Coronary artery (tissue), 2 donors: ENCODE measurements at regions not wholly inside any gene's neighbourhood (a gene's known extent, or its start where the extent isn't known, plus 50 kb on each side); places are given as distances from the start of the nearest gene placed in this dataset.

Source experiments
- DNase-seq: peaks from one replicate; pipeline ENCODE4 v3.0.0-alpha.2; 2017; ENCODE audit warnings: low spot score
- H3K27ac ChIP-seq, 2 donors: fragments of 200-600 bp; sonication (generic); one replicate each; pipeline ENCODE4 v1.5.1; 2016 to 2019
- H3K4me3 ChIP-seq: fragments of 200-600 bp; sonication (generic); 2 replicates; pipeline ENCODE4 v1.5.1; 2016; ENCODE audit warnings: mild to moderate bottlenecking, moderate library complexity
- TF ChIP-seq, protein P1 (sequence below): fragments of 200-600 bp; sonication (generic); IDR thresholded peaks from one replicate; pipeline ENCODE4 v1.5.1; 2019; ENCODE audit warnings: antibody characterized with exemption

DNA sequence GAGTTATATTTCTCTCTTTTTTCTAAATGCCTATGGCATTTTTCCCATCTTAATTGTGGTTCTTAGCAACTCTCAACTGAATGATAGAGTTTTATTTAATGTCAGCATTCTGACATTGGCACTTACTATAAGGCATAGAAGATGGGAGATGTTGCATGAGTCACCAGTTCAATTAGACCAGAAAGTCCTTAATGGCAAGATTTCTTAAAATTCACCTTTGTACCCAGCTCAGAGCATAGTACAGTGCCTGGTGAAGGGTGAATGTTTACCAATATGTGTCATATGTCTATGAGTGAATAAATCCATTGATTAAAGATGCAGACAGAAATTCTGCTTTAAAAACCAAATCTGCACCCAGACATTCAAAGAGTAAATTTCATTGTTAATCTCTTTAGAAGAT, 526.9 kb downstream of the EFNB2 start:
- TF ChIP-seq, protein P1, sequence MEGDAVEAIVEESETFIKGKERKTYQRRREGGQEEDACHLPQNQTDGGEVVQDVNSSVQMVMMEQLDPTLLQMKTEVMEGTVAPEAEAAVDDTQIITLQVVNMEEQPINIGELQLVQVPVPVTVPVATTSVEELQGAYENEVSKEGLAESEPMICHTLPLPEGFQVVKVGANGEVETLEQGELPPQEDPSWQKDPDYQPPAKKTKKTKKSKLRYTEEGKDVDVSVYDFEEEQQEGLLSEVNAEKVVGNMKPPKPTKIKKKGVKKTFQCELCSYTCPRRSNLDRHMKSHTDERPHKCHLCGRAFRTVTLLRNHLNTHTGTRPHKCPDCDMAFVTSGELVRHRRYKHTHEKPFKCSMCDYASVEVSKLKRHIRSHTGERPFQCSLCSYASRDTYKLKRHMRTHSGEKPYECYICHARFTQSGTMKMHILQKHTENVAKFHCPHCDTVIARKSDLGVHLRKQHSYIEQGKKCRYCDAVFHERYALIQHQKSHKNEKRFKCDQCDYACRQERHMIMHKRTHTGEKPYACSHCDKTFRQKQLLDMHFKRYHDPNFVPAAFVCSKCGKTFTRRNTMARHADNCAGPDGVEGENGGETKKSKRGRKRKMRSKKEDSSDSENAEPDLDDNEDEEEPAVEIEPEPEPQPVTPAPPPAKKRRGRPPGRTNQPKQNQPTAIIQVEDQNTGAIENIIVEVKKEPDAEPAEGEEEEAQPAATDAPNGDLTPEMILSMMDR = no peak
- H3K27ac ChIP-seq = no peak overlapping the region
- H3K4me3 ChIP-seq = no peak overlapping the region
- DNase-seq = no peak

DNA sequence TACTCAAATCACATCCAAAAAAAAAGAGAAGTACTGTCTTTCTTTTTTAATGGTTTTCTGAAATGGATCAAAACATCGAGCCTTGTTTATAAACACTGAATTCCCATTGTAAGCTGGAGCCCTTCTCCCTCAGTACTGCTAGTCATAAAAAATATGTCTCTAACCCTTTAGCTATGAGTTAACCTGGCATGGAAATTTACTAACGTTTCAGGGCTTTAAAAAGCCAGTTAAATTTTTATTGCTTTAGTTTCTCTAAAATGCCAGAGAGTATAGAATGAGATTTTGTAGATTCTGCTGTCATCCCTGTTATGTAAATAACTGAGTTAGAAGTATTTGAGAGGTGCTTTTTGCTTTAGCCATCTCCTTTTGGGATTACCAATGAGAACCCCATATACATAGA, 528.3 kb downstream of the EFNB2 start:
- DNase-seq = no peak
- TF ChIP-seq, protein P1 = no peak
- no peak overlapping the region for H3K27ac ChIP-seq
- no peak overlapping the region for H3K4me3 ChIP-seq

DNA sequence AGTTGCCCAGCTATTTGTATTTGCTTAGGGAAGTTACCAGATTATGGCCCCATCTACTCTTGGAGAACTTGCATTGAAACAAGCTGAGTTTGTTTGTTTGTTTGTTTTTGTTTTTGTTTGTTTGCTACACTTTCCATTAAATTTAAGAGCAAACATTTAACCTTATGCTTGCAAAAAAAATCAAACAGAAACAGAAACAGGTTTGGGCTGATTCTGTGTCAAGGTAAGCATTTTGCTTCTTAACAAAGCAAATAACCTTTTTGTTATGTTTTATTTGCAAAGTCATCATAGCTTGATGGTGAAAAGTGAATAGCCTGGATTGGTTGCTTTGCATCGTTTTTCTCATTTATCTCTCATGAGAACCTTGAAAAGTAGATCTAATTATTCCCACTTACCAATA, 531.8 kb downstream of the EFNB2 start:
- no peak for DNase-seq
- TF ChIP-seq, protein P1 = no peak
- Histone ChIP-seq H3K4me3 (no peak overlapping the region), H3K27ac (no peak overlapping the region)

DNA sequence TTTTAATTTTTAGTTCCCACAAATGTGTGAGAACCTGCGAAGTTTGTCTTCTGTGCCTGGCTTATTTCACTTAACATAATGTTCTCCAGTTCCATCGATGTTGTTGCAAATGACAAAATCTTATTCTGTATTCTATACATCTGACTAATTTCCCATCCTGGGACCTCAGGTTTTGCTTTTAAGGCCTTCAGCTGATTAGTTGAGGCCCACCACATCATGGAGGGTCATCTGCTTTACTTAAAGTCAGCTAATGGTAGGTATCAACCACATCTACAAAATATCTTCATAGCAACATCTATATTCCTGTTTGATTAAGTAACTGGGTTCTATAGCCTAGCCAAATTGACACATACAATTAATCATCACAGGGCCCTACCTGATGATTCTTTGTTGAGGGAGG, 534.0 kb downstream of the EFNB2 start:
- no peak for DNase-seq
- Histone ChIP-seq H3K4me3 (no peak overlapping the region), H3K27ac (no peak overlapping the region)
- TF ChIP-seq, protein P1 = no peak

DNA sequence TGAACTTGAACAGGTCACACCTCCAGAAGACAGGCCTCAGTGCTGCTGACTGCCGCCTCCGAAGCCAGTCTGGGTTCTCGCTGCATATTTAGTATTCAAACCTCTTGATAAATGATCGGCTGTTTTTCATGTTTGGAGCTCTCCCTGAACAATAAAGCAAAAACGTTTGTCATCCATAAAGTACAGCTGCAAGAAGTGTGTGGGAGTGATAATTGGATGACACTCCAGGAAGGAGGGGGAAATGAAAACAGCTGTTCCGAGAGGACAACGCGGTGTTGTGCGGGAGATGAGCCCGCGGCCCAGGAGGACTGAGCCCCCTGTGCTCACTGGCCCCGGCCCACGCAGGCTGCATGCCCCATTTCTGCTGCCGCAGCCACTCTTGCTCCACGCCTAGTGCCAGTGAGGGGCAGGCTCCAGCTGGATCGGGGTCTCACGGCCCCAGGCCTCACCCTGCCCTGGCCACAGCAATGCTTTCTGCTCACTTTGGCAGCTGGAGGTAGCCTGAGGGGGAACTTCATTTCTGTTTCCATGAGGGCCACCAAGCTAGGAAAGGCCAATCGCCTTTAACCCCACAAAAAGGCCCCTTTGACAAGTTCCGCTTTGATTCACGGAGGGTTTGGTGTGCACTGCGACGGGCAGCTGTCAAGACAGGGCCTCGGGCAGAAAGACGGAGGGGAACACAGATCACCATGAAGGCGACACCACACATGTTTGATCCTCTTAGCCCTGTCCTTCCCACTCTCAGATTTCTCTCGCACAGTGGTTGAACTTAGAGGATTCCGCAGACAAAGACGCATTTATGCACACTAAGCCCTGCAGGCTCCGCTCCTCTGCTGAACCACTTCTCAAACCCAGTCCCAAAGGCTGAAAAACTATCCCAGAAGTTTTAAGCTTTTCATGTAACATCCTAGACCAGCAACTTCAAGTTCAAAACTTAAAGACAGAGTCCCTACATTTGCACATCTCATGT, 537.6 kb downstream of the EFNB2 start:
- no peak overlapping the region for H3K27ac ChIP-seq
- TF ChIP-seq, protein P1 = no peak
- no peak for DNase-seq

DNA sequence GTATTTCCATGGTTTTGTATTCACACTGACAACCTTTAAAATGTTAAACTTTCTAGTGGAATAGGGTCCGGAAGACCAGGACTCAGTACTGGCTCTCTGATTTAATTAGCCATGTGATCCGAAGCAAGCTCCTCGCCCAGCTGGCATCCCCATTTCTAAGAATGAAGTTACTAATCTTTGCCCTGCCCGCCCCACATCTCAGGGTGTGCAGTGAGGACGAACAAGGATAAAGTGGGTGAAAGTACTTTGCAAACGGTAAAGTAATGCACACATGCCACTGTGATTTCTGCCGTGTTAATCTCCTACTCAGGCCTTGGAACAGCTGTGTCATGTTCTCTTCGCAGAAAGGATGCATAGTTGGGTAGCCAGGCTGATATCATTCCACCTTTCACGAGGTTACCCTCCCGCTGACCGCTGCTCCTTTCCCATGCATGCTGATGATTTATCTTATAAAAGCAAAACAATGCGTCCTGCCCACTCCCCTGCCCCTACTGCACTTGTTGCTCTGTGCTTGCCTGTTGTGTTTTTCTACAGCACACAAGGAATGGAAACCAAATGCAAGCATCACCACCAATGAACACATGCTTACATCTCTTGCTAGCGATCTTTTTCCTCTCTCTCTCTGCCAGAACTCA, 539.0 kb downstream of the EFNB2 start:
- Histone ChIP-seq H3K4me3 (no peak overlapping the region), H3K27ac (no peak overlapping the region)
- DNase-seq = no peak
- TF ChIP-seq, protein P1 = no peak

More for the DNA sequence above, 537.6 kb downstream of the EFNB2 start:
- H3K4me3 ChIP-seq = peak overlapping the region; percentile 36

DNA sequence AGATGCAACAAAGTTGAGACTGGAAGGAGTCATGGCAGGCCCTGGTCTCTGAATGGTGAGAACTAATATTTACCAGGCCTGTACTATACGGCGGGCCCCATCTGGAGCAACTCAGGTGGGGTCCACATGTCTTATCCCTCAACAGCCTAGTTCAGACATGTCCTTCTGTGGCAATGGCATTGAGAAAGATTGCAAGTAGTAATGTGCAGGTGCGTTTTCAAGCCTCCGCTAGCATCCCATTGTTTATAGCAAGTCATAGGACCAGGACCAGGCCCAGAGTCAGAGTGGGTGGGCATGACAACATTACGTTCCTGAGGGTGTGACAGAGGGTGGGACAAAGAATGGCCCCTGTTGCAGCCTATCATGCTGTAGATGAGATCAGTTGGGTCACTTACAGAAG, 541.1 kb downstream of the EFNB2 start:
- TF ChIP-seq, protein P1 = no peak
- Histone ChIP-seq H3K27ac (no peak overlapping the region), H3K4me3 (no peak overlapping the region)
- DNase-seq = no peak
